ENCODE measurements at regions not wholly inside any gene's neighbourhood (a gene's known extent, or its start where the extent isn't known, plus 50 kb on each side); places are given as distances from the start of the nearest gene placed in this dataset.

DNA sequence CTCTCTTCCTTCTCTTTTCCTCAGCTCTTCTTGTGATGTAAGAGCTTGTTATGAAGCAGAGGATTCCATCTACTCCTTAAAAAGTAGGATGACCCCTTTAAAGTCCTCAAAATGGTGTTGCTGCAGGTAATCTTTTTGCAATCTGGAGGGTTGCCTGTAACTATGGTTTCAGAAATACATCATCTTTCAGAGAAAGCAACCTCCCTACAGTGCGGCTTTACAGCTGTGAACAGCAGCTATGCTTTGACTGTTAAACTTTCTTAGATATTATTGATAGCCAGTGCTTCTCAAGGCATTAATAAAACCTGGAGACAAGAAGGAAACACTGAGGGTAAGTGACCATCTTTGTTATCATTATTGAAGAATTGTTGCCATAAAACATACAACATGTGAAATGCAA lies 86.6 kb upstream of the MDFIC start:
- Mint-ChIP-seq H3K9me3 (no peaks in the 10 kb centered on the region), H3K27ac (no peak overlapping the region), H3K4me1 (peaks cover 5 to 13% (median 10%) of the 10 kb centered on the region in 4 donors), H3K27me3 (no peaks in the 10 kb centered on the region), H3K36me3 (no peaks in the 10 kb centered on the region), H3K4me3 (no peak overlapping the region)
- ChIA-PET POLR2A (ENCODE audit: partially characterized antibody) (no interaction called here), CTCF (ENCODE audit: partially characterized antibody) (no interaction called here)
- Histone ChIP-seq H3K9me3 (ENCODE audit: control insufficient read depth in 1 of 2, low read length in 2 of 2) (no peaks in the 10 kb centered on the region), H3K27ac (ENCODE audit: low read depth, low read length) (no peak overlapping the region), H3K4me1 (ENCODE audit: insufficient read depth, low read length) (no peaks in the 10 kb centered on the region), H3K4me3 (ENCODE audit: low read length in 2 of 2) (no peak overlapping the region), H3K36me3 (ENCODE audit: insufficient read depth, low read length) (no peaks in the 10 kb centered on the region), H3K27me3 (ENCODE audit: insufficient read depth, low read length) (no peaks in the 10 kb centered on the region)
- intact Hi-C loops (cut with micrococcal nuclease): no loop called here
- no peak for DNase-seq

DNA sequence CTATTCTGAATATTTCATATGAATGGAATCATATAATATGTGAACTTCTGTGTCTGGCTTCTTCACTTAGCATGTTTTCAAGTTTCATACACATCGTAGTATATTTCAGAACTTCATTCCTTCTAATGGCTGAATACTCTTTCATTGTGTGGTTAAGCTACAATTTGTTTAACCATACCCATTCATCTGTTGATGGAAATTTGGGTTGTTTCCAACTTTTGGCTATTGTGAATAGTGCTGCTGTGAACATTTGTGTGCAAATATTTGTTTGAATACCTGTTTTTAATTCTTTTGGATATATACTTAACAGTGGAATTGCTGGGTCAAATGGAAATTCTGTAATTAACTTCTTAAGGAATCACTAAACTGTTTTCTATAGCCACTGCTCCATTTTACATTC lies 86.0 kb upstream of the MDFIC start:
- Mint-ChIP-seq H3K9me3 (no peaks in the 10 kb centered on the region), H3K4me3 (no peak overlapping the region), H3K27ac (no peak overlapping the region), H3K36me3 (no peaks in the 10 kb centered on the region), H3K27me3 (no peaks in the 10 kb centered on the region), H3K4me1 (peaks cover 5 to 13% (median 10%) of the 10 kb centered on the region in 4 donors)
- no peaks in the 10 kb centered on the region for H3K4me1 ChIP-seq (ENCODE audit: insufficient read depth, low read length)
- POLR2A ChIA-PET (ENCODE audit: partially characterized antibody): no interaction called here
- no peaks in the 10 kb centered on the region for H3K27me3 ChIP-seq (ENCODE audit: insufficient read depth, low read length)
- H3K4me3 ChIP-seq (ENCODE audit: low read length in 2 of 2): no peak overlapping the region
- no peak overlapping the region for H3K27ac ChIP-seq (ENCODE audit: low read depth, low read length)
- H3K9me3 ChIP-seq (ENCODE audit: control insufficient read depth in 1 of 2, low read length in 2 of 2): no peaks in the 10 kb centered on the region
- CTCF ChIA-PET (ENCODE audit: partially characterized antibody): no interaction called here
- DNase-seq: no peak
- no peaks in the 10 kb centered on the region for H3K36me3 ChIP-seq (ENCODE audit: insufficient read depth, low read length)
- intact Hi-C loops (cut with micrococcal nuclease): no loop called here

DNA sequence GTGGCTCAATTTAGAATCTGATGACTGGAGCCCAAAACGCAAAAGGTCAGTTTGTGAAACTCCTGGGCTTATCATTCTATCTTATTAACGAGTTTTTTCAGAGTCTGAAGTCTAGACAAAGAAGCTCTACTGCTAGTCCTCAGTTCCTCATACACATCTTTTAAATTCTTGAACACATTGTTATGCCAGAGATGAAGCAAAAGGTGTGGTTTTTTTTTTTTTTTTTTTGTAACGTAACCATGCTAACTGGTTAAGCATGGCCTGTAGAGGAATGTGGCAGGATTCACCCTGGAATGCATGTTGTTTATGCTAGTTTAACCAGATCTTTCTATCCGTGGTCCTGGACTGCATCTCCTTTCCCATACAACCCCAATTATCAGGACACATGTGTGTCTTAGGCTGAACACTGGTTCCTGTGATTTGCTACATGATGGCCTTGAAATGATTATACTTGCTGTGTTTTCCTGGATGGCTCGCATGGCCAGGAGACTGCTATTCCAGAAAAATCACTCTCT lies 79.3 kb upstream of the MDFIC start:
- Mint-ChIP-seq H3K9me3 (no peaks in the 10 kb centered on the region), H3K27ac (no peak overlapping the region), H3K4me1 (no peaks in the 10 kb centered on the region), H3K27me3 (no peaks in the 10 kb centered on the region), H3K36me3 (no peaks in the 10 kb centered on the region), H3K4me3 (no peak overlapping the region)
- ChIA-PET POLR2A (ENCODE audit: partially characterized antibody) (no interaction called here), CTCF (ENCODE audit: partially characterized antibody) (no interaction called here)
- DNase-seq: no peak
- intact Hi-C loops (cut with micrococcal nuclease): no loop called here
- Histone ChIP-seq H3K9me3 (ENCODE audit: control insufficient read depth in 1 of 2, low read length in 2 of 2) (no peaks in the 10 kb centered on the region), H3K36me3 (ENCODE audit: insufficient read depth, low read length) (no peaks in the 10 kb centered on the region), H3K27me3 (ENCODE audit: insufficient read depth, low read length) (no peaks in the 10 kb centered on the region), H3K4me3 (ENCODE audit: low read length in 2 of 2) (no peak overlapping the region), H3K27ac (ENCODE audit: low read depth, low read length) (no peak overlapping the region), H3K4me1 (ENCODE audit: insufficient read depth, low read length) (no peaks in the 10 kb centered on the region)

DNA sequence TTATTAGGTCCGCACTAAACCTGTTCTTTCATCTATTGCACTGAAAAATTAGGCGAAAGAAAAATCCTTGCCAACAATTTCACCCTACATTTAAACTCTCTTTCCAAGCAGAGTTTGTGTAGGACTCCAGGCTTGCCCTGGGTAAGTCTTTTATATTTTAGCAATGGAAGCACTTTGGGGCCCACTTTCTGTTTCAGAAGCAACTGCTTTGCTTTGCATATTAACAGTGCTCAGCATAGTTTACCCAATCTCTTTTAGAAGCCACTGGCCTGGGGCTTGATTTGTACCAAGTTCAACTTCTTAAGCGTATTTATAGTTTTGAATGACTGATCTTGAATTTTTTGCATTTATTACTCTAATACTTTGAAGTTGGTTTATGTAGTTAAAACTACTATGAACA lies 78.8 kb upstream of the MDFIC start:
- H3K36me3 ChIP-seq (ENCODE audit: insufficient read depth, low read length): no peaks in the 10 kb centered on the region
- H3K27ac Mint-ChIP-seq: no peak overlapping the region
- intact Hi-C loops (cut with micrococcal nuclease): no loop called here
- no peak overlapping the region for H3K4me3 Mint-ChIP-seq
- DNase-seq: no peak
- ChIA-PET POLR2A (ENCODE audit: partially characterized antibody) (no interaction called here), CTCF (ENCODE audit: partially characterized antibody) (interaction anchor here (1.0 kb wide), 1 partner anchor 374 kb away, joined by 3 read pairs; no protein-coding TSS in a partner anchor)
- H3K27me3 Mint-ChIP-seq: no peaks in the 10 kb centered on the region
- H3K36me3 Mint-ChIP-seq: no peaks in the 10 kb centered on the region
- H3K9me3 ChIP-seq (ENCODE audit: control insufficient read depth in 1 of 2, low read length in 2 of 2): no peaks in the 10 kb centered on the region
- no peak overlapping the region for H3K27ac ChIP-seq (ENCODE audit: low read depth, low read length)
- H3K4me1 ChIP-seq (ENCODE audit: insufficient read depth, low read length): no peaks in the 10 kb centered on the region
- no peak overlapping the region for H3K4me3 ChIP-seq (ENCODE audit: low read length in 2 of 2)
- H3K4me1 Mint-ChIP-seq: no peaks in the 10 kb centered on the region
- H3K27me3 ChIP-seq (ENCODE audit: insufficient read depth, low read length): no peaks in the 10 kb centered on the region
- H3K9me3 Mint-ChIP-seq: peaks cover 0 to under 1% (median 0%) of the 10 kb centered on the region in 8 donors

DNA sequence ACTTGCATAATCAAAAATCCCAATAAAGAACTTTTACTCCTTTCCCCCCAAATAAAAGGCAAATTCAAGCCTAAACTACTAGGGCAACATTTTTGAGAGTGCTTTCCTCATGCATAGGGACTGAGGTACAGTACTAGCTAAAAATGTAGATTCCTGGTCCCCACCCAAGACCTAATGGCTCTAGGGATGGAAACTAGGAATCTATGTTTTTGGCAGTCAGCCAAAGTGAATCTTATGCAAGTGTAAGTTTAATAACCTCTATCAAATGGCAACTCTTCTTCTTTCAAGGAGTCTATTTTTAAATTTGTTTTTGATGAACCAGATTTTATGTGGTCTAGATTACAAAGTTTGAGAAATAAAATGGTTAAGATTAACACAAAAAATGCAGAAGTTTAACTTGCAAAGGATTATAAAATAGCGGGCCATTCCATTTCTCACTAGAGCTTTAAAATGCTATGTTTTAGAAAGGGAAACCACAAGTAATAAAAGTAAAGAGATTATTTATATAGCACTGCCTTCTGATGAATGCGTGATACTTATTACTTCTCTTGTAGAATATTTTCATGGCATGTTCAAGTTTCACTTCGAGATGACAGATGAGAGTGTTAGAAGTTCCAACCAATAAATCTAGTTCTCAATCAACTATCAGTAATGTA lies 70.4 kb upstream of the MDFIC start:
- Histone ChIP-seq H3K4me1 (ENCODE audit: insufficient read depth, low read length) (no peaks in the 10 kb centered on the region), H3K27ac (ENCODE audit: low read depth, low read length) (no peak overlapping the region), H3K9me3 (ENCODE audit: control insufficient read depth in 1 of 2, low read length in 2 of 2) (no peaks in the 10 kb centered on the region), H3K4me3 (ENCODE audit: low read length in 2 of 2) (no peak overlapping the region), H3K27me3 (ENCODE audit: insufficient read depth, low read length) (no peaks in the 10 kb centered on the region), H3K36me3 (ENCODE audit: insufficient read depth, low read length) (no peaks in the 10 kb centered on the region)
- Mint-ChIP-seq H3K27me3 (peaks cover 1 to 3% of the 10 kb centered on the region in 2 donors), H3K4me1 (no peaks in the 10 kb centered on the region), H3K4me3 (no peak overlapping the region), H3K36me3 (no peaks in the 10 kb centered on the region), H3K27ac (peak overlapping the region in 1 of 7 donors; percentile 7), H3K9me3 (peaks cover 0 to 2% (median 0%) of the 10 kb centered on the region in 8 donors)
- CTCF ChIA-PET (ENCODE audit: partially characterized antibody): no interaction called here
- intact Hi-C loops (cut with micrococcal nuclease): no loop called here
- DNase-seq: no peak
- POLR2A ChIA-PET (ENCODE audit: partially characterized antibody): no interaction called here

DNA sequence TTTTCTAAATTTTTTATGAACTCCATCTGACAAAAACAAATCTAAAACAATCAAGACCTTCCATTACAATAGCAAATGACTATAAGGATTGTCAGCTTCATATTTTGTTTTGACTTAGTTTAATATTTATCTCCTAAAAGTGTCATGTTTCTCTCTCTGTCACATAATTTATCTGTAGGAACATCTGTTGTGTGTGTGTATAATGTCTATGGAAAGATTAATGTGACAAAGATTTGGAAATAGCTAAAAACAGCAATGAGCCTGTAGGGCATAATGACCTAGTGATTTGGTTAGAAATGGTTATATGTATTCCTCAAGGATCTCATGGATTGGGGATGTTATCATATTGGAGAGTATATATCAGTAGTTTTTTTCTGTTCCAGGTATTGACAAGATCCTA lies 69.6 kb upstream of the MDFIC start:
- H3K4me1 ChIP-seq (ENCODE audit: insufficient read depth, low read length): no peaks in the 10 kb centered on the region
- Mint-ChIP-seq H3K27ac (no peak overlapping the region), H3K4me1 (no peaks in the 10 kb centered on the region), H3K36me3 (no peaks in the 10 kb centered on the region), H3K4me3 (no peak overlapping the region), H3K9me3 (peaks cover 0 to 2% (median 0%) of the 10 kb centered on the region in 8 donors), H3K27me3 (peaks cover 1 to 3% of the 10 kb centered on the region in 2 donors)
- no peaks in the 10 kb centered on the region for H3K9me3 ChIP-seq (ENCODE audit: control insufficient read depth in 1 of 2, low read length in 2 of 2)
- no peak for DNase-seq
- ChIA-PET POLR2A (ENCODE audit: partially characterized antibody) (no interaction called here), CTCF (ENCODE audit: partially characterized antibody) (no interaction called here)
- no peaks in the 10 kb centered on the region for H3K27me3 ChIP-seq (ENCODE audit: insufficient read depth, low read length)
- H3K36me3 ChIP-seq (ENCODE audit: insufficient read depth, low read length): no peaks in the 10 kb centered on the region
- no peak overlapping the region for H3K4me3 ChIP-seq (ENCODE audit: low read length in 2 of 2)
- intact Hi-C loops (cut with micrococcal nuclease): no loop called here
- no peak overlapping the region for H3K27ac ChIP-seq (ENCODE audit: low read depth, low read length)

DNA sequence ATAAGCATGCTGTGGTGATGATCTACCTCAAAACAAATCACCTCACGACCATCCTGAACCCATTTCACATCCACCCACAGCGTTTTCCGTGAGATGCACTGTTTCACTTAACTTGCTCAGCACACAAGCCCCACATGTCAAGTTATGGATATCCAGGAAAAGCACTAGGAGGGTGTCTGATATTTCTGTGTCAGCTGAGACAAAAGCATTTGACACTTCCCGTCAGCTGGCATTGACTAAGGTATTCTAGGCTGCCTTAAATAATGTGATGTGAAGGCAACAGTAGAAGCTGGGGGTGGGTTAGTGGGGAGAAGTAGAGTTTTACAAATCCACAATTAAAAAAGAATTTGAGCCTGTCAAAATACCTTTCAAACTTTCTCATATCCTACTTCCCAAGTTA lies 68.7 kb upstream of the MDFIC start:
- ChIA-PET POLR2A (ENCODE audit: partially characterized antibody) (no interaction called here), CTCF (ENCODE audit: partially characterized antibody) (no interaction called here)
- no peaks in the 10 kb centered on the region for H3K36me3 Mint-ChIP-seq
- intact Hi-C loops (cut with micrococcal nuclease): no loop called here
- H3K27me3 Mint-ChIP-seq: peaks cover 1 to 3% of the 10 kb centered on the region in 2 donors
- peaks cover 0 to under 1% (median 0%) of the 10 kb centered on the region in 8 donors for H3K9me3 Mint-ChIP-seq
- Histone ChIP-seq H3K4me1 (ENCODE audit: insufficient read depth, low read length) (no peaks in the 10 kb centered on the region), H3K27ac (ENCODE audit: low read depth, low read length) (no peak overlapping the region), H3K36me3 (ENCODE audit: insufficient read depth, low read length) (no peaks in the 10 kb centered on the region), H3K4me3 (ENCODE audit: low read length in 2 of 2) (no peak overlapping the region), H3K9me3 (ENCODE audit: control insufficient read depth in 1 of 2, low read length in 2 of 2) (no peaks in the 10 kb centered on the region), H3K27me3 (ENCODE audit: insufficient read depth, low read length) (no peaks in the 10 kb centered on the region)
- no peaks in the 10 kb centered on the region for H3K4me1 Mint-ChIP-seq
- no peak for DNase-seq
- H3K4me3 Mint-ChIP-seq: no peak overlapping the region
- no peak overlapping the region for H3K27ac Mint-ChIP-seq
